Choroid plexus epithelial cell (primary cell): ENCODE measurements at regions not wholly inside any gene's neighbourhood (a gene's known extent, or its start where the extent isn't known, plus 50 kb on each side); places are given as distances from the start of the nearest gene placed in this dataset.
"Not testable (repeated sequence)": the region's sequence is repeated elsewhere in the genome, so short reads cannot be mapped to it uniquely, and the experiment has no call there.

Experiments used
- DNase-seq: peaks from one replicate; pipeline ENCODE4 v3.0.0-alpha.2; 2010; ENCODE audit warnings: low read depth
- H3K4me3 ChIP-seq: 2 replicates; pipeline ENCODE4 v1.5.1; 2011; ENCODE audit warnings: low read depth, mild to moderate bottlenecking, control low read depth, low read length, moderate library complexity
- TF ChIP-seq, protein P1 (sequence below): conservative IDR thresholded peaks from 2 replicates; pipeline ENCODE4 v1.5.1; 2011; ENCODE audit warnings: low read depth, mild to moderate bottlenecking, control low read depth, inconsistent platforms, low read length, moderate library complexity

DNA sequence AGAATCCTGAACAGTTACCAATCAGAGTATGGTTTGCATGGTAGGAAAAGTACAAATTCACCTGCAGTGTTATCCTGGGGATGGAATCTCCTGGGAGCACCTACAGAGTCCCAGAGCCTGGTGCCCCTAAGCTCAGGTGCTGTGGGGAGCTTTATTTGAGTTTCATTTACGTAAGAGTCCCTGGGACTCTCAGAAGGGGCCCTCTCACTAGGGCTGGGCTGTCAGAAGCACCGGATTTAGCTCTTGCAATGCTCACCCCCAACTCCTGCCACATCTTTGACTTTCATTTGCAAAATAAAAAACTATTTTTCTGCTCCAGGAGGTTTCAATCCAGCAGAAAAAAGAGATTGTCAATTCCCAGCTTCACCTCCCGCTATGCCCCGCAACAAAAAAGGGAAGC is 569.8 kb upstream of the B3GAT1 start:
- H3K4me3 ChIP-seq: no peak overlapping the region
- no peak for DNase-seq
- TF ChIP-seq, protein P1, sequence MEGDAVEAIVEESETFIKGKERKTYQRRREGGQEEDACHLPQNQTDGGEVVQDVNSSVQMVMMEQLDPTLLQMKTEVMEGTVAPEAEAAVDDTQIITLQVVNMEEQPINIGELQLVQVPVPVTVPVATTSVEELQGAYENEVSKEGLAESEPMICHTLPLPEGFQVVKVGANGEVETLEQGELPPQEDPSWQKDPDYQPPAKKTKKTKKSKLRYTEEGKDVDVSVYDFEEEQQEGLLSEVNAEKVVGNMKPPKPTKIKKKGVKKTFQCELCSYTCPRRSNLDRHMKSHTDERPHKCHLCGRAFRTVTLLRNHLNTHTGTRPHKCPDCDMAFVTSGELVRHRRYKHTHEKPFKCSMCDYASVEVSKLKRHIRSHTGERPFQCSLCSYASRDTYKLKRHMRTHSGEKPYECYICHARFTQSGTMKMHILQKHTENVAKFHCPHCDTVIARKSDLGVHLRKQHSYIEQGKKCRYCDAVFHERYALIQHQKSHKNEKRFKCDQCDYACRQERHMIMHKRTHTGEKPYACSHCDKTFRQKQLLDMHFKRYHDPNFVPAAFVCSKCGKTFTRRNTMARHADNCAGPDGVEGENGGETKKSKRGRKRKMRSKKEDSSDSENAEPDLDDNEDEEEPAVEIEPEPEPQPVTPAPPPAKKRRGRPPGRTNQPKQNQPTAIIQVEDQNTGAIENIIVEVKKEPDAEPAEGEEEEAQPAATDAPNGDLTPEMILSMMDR: no peak

DNA sequence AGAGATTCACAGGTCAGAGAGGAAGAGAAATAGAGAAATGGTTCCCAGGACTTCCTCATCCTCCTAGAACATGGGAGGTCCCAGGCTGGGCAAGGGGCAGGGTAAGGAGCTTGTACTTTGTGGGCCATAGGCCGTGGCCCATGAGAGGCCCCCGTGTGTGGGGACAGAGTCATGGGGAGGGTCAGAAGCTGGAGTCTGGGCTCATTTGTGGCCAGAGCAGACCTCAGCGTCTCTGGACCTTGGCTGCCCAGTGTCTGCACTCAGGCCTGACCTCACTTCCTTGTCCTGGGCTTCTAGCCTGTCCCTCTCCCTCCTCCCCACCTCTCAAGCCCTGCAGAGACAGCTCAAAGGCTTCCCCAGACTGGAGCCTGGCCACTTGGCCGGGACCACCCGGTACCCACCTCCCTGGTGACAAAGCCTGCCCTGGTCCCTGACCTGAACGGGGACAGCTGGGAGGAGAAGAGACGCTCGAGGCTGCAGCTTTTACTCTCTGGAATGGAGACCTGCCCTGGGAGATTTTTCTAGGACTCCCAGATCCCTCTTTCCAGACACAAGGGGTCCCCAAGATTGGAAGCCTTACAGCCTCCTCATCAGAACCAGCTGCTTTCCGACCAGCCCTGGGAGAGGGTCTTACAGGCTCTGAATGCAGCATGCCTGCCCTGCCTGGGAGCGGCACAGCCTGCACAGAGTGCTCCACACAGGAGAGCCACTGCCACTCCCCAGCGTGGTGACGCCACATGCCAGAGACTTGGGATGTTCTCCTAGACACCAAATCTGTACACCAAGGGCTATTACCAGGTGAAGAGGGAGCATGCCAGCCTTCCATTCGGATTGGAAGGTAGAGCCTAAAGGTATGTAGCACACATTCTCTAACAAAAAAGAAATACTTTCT is 569.0 kb upstream of the B3GAT1 start:
- H3K4me3 ChIP-seq: no peak overlapping the region
- TF ChIP-seq, protein P1: no peak
- DNase-seq: no peak

DNA sequence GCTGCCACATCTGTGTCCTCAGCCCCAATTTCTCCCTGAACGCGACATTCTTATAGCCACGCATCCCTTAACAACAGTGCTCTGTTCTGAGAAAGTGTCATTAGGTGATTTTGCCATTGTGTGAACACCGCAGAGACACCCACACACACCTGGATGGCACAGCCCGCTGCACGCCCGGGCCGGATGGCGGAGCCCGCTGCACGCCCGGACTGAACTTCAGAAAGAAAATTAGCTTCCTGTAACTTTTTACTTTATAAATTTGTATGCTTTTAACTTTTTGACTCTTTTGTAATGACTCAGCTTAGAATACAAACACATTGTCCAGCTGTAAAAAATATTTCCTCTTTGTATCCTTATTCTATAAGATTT is 567.0 kb upstream of the B3GAT1 start:
- not testable (repeated sequence) for DNase-seq

GRCh38 chr11:134978388-134979088 is 566.5 kb upstream of the B3GAT1 start:
- no peak overlapping the region for H3K4me3 ChIP-seq
- peak; percentile 9 for DNase-seq
- TF ChIP-seq, protein P1: peak; percentile 33

More for the DNA sequence above, 567.0 kb upstream of the B3GAT1 start:
- not testable (repeated sequence) for H3K4me3 ChIP-seq

GRCh38 chr11:134976551-134976950 is 564.5 kb upstream of the B3GAT1 start:
- H3K4me3 ChIP-seq: no peak overlapping the region
- TF ChIP-seq, protein P1: no peak
- no peak for DNase-seq

DNA sequence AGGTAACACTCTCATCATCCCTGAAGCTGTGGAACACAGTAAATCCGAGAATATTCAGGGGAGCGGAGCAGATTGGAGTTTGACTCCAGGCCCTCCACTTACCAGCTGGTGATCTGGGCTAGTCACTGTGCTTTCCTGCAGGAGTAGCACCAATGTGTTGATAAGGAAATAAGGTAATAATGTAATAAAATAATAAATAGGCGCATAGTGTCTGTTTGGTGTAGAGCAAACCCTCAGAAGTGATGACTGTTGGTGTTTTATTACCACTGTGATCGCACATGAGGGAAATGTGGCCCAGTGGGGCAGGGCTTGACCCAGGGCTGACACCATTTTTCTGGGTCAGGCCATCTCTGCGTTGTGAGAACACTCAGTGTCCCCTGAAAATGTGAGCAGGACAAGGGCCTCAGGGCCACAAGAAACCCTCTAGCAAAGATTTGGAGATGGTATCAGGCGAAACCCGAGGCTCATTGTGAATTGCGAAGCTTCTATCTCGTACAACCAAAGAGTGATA is 563.9 kb upstream of the B3GAT1 start:
- TF ChIP-seq, protein P1: no peak
- no peak overlapping the region for H3K4me3 ChIP-seq
- no peak for DNase-seq

GRCh38 chr11:134973801-134974200 is 561.8 kb upstream of the B3GAT1 start:
- H3K4me3 ChIP-seq: no peak overlapping the region
- DNase-seq: no peak
- TF ChIP-seq, protein P1: no peak
